Activated T-helper 2 cell treated with anti-CD3 and anti-CD28 coated beads, Interferon-gamma antibody, Interleukin-2, Interleukin-4, amounts not matched to agents 10 μg/mL and 5 μg/mL and 100 μg/mL, durations not matched to agents 14 hours and 24 hours and 36 hours (primary cell): ENCODE measurements at regions not wholly inside any gene's neighbourhood (a gene's known extent, or its start where the extent isn't known, plus 50 kb on each side); places are given as distances from the start of the nearest gene placed in this dataset.
"Not testable (repeated sequence)": the region's sequence is repeated elsewhere in the genome, so short reads cannot be mapped to it uniquely, and the experiment has no call there.

Experiments used
- DNase-seq: peaks from one replicate; pipeline ENCODE4 v3.0.0; 2021; ENCODE audit warnings: low spot score
- H3K27ac Mint-ChIP-seq: one replicate; pipeline ENCODE4 v1.8.0; 2021; ENCODE audit warnings: mixed read lengths
- H3K27me3 Mint-ChIP-seq: one replicate; pipeline ENCODE4 v1.8.0; 2021; ENCODE audit warnings: low read depth, mixed read lengths
- H3K36me3 Mint-ChIP-seq: one replicate; pipeline ENCODE4 v1.8.0; 2021; ENCODE audit warnings: low read depth, mixed read lengths
- H3K4me1 Mint-ChIP-seq: one replicate; pipeline ENCODE4 v1.8.0; 2021; ENCODE audit warnings: low read depth, mixed read lengths
- H3K4me3 Mint-ChIP-seq: one replicate; pipeline ENCODE4 v1.8.0; 2021; ENCODE audit warnings: low read depth, mild to moderate bottlenecking, moderate library complexity, mixed read lengths
- H3K9me3 Mint-ChIP-seq: one replicate; pipeline ENCODE4 v1.8.0; 2021; ENCODE audit warnings: mixed read lengths
- intact Hi-C: fragments of 100-400 bp; cut with micrococcal nuclease; formaldehyde crosslinking; loops from one replicate; pipeline ENCODE4 v1.15.1; 2023

DNA sequence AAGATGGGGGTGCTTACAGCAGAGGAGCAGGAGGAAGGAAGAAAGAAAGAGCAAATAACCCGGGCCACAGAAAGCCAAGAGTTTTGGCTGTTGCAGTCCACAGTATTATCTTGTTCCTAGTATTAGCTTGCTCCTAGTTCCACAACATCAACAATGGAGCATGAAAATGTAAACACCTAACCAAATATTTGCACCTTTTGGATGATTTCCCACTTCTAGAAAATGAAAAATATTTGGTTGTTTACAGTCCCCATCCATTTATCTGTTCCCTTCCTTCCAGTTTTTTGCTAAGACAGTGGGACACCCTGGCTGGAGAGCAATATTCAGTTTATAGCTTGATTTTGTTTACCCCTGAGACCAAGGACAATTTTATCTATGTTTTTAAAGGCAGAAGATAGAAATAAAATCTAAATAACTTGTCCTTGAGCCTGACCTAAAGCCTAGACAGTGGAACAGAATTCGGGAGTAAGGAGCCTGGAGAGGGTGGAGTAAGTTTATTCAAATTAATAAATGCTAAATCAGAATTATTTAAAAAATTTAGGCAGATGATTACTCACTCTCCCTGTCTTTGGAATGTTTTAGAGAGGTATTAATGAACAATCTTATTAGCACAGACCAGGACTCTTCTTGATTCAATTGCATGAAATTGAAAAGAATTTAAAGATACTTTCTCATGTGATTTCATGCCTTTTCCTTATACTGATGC, 51.6 kb downstream of the RESF1 start:
- intact Hi-C loops: no loop called here
- Mint-ChIP-seq H3K36me3 (no peaks in the 10 kb centered on the region), H3K4me3 (no peak overlapping the region), H3K4me1 (no peaks in the 10 kb centered on the region), H3K9me3 (no peaks in the 10 kb centered on the region), H3K27ac (no peak overlapping the region), H3K27me3 (no peaks in the 10 kb centered on the region)
- no peak for DNase-seq

DNA sequence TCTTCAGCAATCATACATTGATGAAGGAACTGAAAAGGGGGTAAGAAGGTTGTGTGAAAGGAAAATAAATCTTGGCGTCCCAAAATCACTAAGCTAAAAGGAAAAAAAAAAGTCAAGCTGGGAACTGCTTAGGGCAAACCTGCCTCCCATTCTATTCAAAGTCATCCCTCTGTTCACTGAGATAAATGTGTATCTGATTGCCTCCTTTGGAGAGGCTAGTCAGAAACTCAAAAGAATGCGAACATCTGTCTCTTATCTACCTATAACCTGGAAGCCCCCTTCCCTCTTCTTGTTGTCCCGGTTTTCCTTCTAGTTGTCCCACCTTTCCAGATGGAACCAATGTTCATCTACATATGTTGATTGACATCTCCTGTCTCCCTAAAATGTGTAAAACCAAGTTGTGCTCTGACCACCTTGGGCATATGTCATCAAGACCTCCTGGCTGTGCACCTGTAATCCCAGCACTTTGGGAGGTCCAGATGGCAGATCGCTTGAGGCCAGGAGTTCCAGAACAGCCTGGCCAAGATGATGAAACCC, 53.1 kb downstream of the RESF1 start:
- Mint-ChIP-seq H3K27me3 (no peaks in the 10 kb centered on the region), H3K27ac (no peak overlapping the region), H3K36me3 (no peaks in the 10 kb centered on the region), H3K4me1 (no peaks in the 10 kb centered on the region), H3K9me3 (no peaks in the 10 kb centered on the region), H3K4me3 (no peak overlapping the region)
- no peak for DNase-seq
- intact Hi-C loops: no loop called here

DNA sequence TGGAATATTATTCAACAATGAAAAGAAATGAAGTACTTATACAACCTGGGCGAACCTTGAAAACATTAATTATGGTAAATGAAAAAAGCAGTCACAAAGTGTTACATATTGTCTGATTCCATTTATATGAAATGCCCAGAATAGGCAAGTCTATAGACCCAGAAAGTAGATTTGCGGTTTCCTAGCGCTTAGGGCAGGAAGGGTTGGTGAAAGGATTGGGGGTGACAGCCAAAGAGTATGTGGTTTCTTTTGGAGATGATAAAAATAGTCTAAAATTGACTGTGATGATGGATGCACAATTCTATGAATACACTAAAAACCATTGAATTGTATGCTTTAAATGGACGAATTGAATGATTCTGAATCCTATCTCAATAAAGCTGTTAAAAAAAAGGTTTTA, 55.8 kb downstream of the RESF1 start:
- no peak for DNase-seq
- H3K36me3 Mint-ChIP-seq: no peaks in the 10 kb centered on the region

DNA sequence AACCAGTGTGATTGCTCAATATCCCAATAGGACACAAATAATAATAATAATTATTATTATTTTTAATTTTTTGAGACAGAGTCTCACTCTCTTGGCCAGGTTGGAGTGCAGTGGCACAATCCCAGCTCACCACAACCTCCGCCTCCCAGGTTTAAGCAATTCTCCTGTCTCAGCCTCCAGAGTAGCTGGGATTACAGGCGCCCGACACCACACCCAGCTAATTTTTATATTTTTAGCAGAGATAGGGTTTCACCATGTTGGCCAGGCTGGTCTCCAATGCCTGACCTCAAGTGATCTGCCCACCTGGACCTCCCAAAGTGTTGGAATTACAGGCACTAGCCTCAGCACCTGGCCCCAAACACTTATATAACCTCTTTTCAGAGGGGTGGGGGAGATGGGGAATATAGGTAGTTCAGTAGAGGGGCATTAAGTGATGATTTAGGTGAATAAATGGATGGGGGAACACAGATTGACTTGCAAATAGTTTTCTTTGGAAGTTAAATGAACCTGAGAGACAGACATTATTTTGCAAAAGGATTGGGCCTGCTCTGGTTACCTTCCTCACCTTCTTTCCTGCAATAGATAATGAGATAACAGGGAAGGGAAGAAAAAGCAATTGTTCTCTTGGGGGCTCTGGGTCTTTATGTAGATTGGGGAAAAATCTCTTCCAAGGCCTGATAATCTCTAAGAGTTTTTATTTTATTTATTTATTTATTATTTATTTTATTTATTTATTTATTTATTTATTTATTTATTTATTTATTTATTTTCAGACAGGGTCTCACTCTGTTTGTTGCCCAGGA, 57.7 kb downstream of the RESF1 start:
- Mint-ChIP-seq H3K4me1 (peaks cover 9% of the 10 kb centered on the region), H3K27ac (no peak overlapping the region), H3K4me3 (no peak overlapping the region), H3K36me3 (peaks cover 3% of the 10 kb centered on the region), H3K9me3 (no peaks in the 10 kb centered on the region), H3K27me3 (no peaks in the 10 kb centered on the region)
- intact Hi-C loops: no loop called here
- DNase-seq: no peak

More for the DNA sequence above, 55.8 kb downstream of the RESF1 start:
- H3K9me3 Mint-ChIP-seq: no peaks in the 10 kb centered on the region
- no peak overlapping the region for H3K27ac Mint-ChIP-seq
- H3K4me1 Mint-ChIP-seq: no peaks in the 10 kb centered on the region
- no peaks in the 10 kb centered on the region for H3K27me3 Mint-ChIP-seq
- H3K4me3 Mint-ChIP-seq: no peak overlapping the region
- intact Hi-C loops: no loop called here

DNA sequence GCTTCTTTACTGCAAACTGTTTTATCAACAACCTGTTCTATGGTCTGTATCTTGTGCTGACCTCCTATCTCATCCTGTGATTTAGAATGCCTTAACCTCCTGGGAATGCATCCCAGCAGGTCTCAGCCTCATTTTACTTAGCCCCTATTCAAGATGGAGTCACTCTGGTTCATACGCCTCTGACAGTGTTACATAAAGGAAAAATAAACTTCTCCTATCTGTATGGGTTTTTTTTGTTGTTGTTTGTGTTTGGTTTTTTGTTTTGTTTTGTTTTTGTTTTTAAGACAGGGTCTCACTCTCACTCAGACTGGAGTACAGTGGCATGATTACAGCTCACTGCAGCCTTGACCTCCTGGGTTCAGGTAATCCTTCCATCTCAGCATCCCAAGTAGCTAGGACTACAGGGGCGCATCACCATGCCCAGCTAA, 62.1 kb downstream of the RESF1 start:
- no peak for DNase-seq
- no peak overlapping the region for H3K27ac Mint-ChIP-seq
- no peak overlapping the region for H3K4me3 Mint-ChIP-seq
- peaks cover 27% of the 10 kb centered on the region for H3K4me1 Mint-ChIP-seq
- peaks cover 6% of the 10 kb centered on the region for H3K9me3 Mint-ChIP-seq
- peaks cover 16% of the 10 kb centered on the region for H3K36me3 Mint-ChIP-seq
- H3K27me3 Mint-ChIP-seq: no peaks in the 10 kb centered on the region
- intact Hi-C loops: no loop called here

DNA sequence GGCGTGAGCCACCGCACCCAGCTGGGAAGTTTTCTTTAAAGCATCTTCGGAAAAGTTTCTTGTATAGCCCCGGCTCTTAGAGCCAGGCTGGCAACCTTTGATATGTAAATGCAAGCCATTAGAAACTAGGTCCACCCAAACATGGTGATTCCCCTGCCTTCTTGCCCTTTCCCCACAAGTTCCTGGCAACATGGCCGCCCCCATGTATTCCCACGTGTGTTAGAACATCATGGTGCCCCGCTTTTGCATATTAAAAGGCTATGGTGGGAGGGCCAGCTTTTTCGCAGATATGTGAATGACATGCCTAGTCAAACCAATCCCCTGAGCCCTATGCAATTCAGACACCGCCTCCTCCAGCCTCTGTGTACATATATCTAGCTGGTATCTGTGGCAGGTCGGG, 63.2 kb downstream of the RESF1 start:
- H3K4me1 Mint-ChIP-seq: peaks cover 27% of the 10 kb centered on the region
- H3K27me3 Mint-ChIP-seq, H3K9me3 Mint-ChIP-seq, intact Hi-C loops, H3K4me3 Mint-ChIP-seq, H3K27ac Mint-ChIP-seq, DNase-seq: not testable (repeated sequence)
- H3K36me3 Mint-ChIP-seq: peaks cover 16% of the 10 kb centered on the region

DNA sequence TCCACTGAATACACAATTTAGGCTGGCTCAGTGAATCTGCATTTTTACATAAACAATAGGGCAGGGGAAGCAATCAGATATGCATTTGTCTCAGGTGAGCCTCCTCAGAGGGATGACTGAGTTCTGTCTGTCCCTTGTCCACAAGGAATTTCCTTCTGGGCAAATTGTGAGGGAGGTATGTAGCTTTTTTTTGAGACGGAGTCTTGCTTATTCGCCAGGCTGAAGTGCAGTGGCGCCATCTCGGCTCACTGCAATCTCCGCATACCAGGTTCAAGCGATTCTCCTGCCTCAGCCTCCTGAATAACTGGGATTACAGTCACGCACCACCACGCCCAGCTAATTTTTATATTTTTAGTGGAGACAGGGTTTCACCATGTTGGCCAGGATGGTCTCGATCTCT, 64.6 kb downstream of the RESF1 start:
- not testable (repeated sequence) for DNase-seq, H3K4me3 Mint-ChIP-seq, H3K27me3 Mint-ChIP-seq, H3K9me3 Mint-ChIP-seq, H3K27ac Mint-ChIP-seq
- intact Hi-C loops: loop anchor here (2.0 kb wide), 1 partner anchor 33 kb away; no protein-coding TSS in a partner anchor
- peaks cover 27% of the 10 kb centered on the region for H3K4me1 Mint-ChIP-seq
- H3K36me3 Mint-ChIP-seq: peaks cover 16% of the 10 kb centered on the region

DNA sequence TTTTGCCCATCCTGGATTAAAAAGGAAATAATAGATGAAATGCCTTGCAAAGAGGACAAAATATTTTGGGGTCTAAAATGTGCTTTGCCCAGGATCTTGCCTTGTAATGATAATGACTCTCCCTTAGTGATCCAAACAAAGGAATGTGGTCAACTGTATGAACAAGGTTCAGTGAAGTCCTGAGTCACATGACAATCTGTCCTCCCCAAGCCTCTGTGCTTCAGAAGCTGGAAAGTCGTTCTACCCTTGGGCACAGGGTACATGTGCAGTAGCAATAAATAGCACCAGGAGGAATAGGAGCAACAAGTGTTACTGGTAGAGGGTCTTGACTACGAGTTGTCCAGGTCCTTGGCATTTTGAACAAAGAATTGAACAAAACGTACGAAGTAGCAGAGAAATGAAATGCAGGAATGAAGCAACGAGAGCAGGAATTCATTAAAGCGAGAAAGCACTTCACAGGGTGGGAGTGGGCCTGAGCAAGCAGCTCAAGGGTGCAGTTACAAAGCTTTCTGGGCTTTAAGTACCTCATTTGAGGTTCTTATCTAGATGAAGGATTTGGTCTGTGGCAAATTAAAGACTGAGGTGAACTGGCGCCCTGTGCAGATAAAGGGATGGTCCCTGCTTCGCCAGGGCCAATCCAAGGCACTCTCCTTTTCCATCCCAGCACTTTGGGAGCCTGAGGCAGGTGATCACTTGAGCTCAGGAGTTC, 65.8 kb downstream of the RESF1 start:
- H3K36me3 Mint-ChIP-seq: peaks cover 16% of the 10 kb centered on the region
- no peak for DNase-seq
- H3K9me3 Mint-ChIP-seq: peaks cover 6% of the 10 kb centered on the region
- intact Hi-C loops: loop anchor here (2.0 to 5.0 kb wide), 2 partner anchors 34 to 298 kb away; partner anchors contain the start of gene AMN1
- H3K4me3 Mint-ChIP-seq: no peak overlapping the region
- H3K27ac Mint-ChIP-seq: peak overlapping the region; percentile 55
- peaks cover 27% of the 10 kb centered on the region for H3K4me1 Mint-ChIP-seq
- no peaks in the 10 kb centered on the region for H3K27me3 Mint-ChIP-seq

DNA sequence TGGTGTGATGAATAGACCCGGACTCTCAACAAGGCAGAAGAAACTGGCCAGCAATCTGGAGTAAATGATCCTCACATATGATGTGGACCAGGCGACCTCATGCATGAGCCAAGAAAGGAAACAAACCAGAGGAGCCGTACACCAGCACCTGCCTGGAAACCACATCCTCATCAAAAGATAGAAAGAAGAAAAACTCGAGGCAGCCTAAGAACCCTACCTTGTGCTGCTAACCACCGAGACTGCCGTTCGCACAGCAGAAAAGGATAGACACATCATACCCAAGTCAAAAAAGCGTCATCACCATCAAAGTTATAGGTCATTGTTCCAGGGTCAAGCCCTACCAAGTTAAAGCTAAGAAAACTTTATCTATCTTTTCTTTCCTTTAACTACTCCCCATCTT, 66.7 kb downstream of the RESF1 start:
- Mint-ChIP-seq H3K27me3 (no peaks in the 10 kb centered on the region), H3K27ac (peak overlapping the region; percentile 66), H3K4me3 (no peak overlapping the region), H3K9me3 (peaks cover 6% of the 10 kb centered on the region), H3K36me3 (peaks cover 16% of the 10 kb centered on the region), H3K4me1 (peaks cover 23% of the 10 kb centered on the region)
- peak; percentile 61 for DNase-seq
- intact Hi-C loops: loop anchor here (1.0 to 5.0 kb wide), 4 partner anchors 35 to 299 kb away; partner anchors contain the start of gene AMN1

DNA sequence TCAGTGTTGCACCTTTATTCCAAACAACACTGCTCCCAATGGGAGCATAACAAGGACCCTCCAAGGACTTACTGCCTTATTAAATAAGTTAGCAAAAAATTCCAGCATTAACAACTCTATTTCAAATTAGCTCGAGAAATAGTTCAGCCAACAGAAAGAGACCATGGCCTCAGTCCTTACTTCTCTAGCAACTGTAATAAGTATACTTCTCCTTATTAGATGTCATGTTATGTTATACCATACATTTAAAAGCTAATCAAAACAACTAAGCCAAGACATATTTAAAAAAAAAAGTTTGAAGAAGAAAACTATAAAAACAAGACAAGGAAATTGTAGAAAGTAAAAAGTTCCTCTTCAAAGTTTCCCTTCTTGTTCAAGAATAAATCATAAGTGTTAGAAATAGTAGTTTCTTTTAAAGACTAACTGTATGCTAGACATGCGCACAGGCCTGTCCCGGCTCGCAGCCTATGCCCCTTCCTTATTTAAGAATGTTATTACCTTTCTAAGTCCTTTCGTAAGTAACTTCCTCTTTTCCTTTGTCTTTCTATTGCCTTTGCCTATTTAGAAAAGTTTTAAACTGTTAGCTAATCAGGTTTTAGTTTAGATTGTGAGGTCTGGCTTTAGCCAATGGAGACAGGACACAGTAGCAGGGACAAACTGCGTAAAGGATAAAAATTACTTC, 68.6 kb downstream of the RESF1 start:
- Mint-ChIP-seq H3K9me3 (peaks cover 6% of the 10 kb centered on the region), H3K27ac (no peak overlapping the region), H3K36me3 (peaks cover 11% of the 10 kb centered on the region), H3K4me3 (no peak overlapping the region), H3K4me1 (peaks cover 17% of the 10 kb centered on the region), H3K27me3 (no peaks in the 10 kb centered on the region)
- intact Hi-C loops: loop anchor here (2.0 to 5.0 kb wide), 2 partner anchors 67 to 301 kb away; partner anchors contain the start of gene AMN1
- no peak for DNase-seq

DNA sequence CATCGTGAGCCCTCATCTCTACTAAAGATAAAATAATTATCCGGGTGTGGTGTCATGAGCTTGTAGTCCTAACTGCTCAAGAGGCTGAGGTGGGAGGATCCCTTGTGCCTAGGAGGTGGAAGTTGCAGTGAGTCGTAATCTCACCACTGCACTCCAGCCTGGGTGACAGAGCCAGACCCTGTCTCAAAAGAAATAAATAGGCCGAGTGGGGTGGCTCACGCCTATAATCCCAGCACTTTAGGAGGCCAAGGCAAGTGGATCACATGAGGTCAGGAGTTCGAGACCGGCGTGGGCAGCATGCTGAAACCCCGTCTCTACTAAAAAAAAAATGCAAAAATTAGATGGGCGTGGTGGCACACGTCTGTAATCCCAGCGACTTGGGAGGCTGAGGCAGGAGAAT, 70.9 kb downstream of the RESF1 start:
- no peak overlapping the region for H3K27ac Mint-ChIP-seq
- no peaks in the 10 kb centered on the region for H3K27me3 Mint-ChIP-seq
- H3K4me3 Mint-ChIP-seq: no peak overlapping the region
- peaks cover 4% of the 10 kb centered on the region for H3K36me3 Mint-ChIP-seq
- no peak for DNase-seq
- no peaks in the 10 kb centered on the region for H3K9me3 Mint-ChIP-seq
- intact Hi-C loops: no loop called here
- peaks cover 11% of the 10 kb centered on the region for H3K4me1 Mint-ChIP-seq

DNA sequence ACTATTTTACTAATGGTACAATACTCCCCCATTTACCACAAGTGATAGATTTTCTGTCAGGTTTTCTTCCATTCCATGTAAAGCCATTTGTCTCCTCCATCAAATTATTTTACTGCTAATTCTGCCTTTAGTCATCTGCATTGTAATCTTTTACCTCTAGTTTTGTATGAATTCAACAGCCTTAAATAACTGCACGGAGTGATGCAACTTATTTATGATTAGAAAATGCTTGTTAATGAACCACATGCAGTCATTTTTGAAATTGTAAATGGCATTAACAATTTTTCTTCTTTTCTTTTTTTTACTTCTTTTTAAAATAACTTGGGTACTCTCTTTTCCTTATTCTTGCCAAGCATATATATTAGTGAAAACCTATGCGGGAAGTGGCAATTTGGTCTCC, 71.5 kb downstream of the RESF1 start:
- Mint-ChIP-seq H3K27ac (no peak overlapping the region), H3K36me3 (peaks cover 3% of the 10 kb centered on the region), H3K9me3 (no peaks in the 10 kb centered on the region), H3K4me3 (no peak overlapping the region), H3K4me1 (peaks cover 7% of the 10 kb centered on the region), H3K27me3 (no peaks in the 10 kb centered on the region)
- intact Hi-C loops: no loop called here
- DNase-seq: no peak
